ENCODE measurements at regions not wholly inside any gene's neighbourhood (a gene's known extent, or its start where the extent isn't known, plus 50 kb on each side); places are given as distances from the start of the nearest gene placed in this dataset.

DNA sequence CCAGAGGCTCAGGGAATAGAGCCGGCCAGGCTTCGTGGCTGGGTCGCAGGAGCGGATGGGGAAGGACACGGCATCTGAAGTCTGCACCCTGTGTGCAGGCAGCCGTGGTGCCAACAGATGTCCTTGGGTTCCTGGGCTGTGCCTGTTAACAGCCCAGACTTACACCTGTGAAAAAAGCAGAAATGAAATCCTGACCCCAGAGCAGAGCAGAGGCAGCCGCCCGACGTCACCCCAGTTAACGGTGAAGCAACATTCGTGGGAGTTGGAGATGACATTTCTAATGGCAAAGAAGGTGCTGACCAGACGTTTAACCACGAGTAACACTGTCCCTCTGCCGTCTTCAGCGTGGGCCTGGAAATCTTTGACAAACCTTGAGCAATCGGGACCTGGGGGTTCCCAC, 200.3 kb upstream of the DIO3 start:
- H3K4me1 ChIP-seq (ENCODE audit: insufficient read depth, low read length) = no peaks in the 10 kb centered on the region
- H3K27ac ChIP-seq (ENCODE audit: low read depth, low read length) = no peak overlapping the region
- peaks cover 18% of the 10 kb centered on the region for H3K27me3 ChIP-seq (ENCODE audit: insufficient read depth, low read length)
- H3K4me3 ChIP-seq (ENCODE audit: insufficient read depth, low read length) = no peak overlapping the region
- H4K20me1 ChIP-seq (ENCODE audit: insufficient read depth, low read length) = no peaks in the 10 kb centered on the region
- DNase-seq (ENCODE audit: insufficient read length, low spot score, missing footprints) = no peak
- H3K79me2 ChIP-seq (ENCODE audit: insufficient read depth, low read length) = no peaks in the 10 kb centered on the region
- H3K36me3 ChIP-seq (ENCODE audit: insufficient read depth, low read length) = no peaks in the 10 kb centered on the region
- no peaks in the 10 kb centered on the region for H3K9me3 ChIP-seq (ENCODE audit: low read depth, low read length)
- TF ChIP-seq CTCF (IDR thresholded peaks at IDR 0.05; ENCODE audit: extremely low read depth, low read depth, low read length) = no peak
- H2AFZ ChIP-seq (ENCODE audit: low read length) = no peak overlapping the region
- H3K4me2 ChIP-seq (ENCODE audit: insufficient read depth, low read length) = no peak overlapping the region

- H3K36me3 ChIP-seq (ENCODE audit: insufficient read depth, low read length) = no peaks in the 10 kb centered on the region
Observed at GRCh38 chr14:101361451-101362433, 199.6 kb upstream of the DIO3 start.

GRCh38 chr14:101362529-101363260, 198.6 kb upstream of the DIO3 start:
- Histone ChIP-seq H3K4me3 (ENCODE audit: insufficient read depth, low read length) (no peak overlapping the region), H3K9me3 (ENCODE audit: low read depth, low read length) (no peaks in the 10 kb centered on the region)
- DNase-seq (ENCODE audit: insufficient read length, low spot score, missing footprints) = no peak

More at GRCh38 chr14:101361451-101362433, 199.6 kb upstream of the DIO3 start:
- Histone ChIP-seq H3K27ac (ENCODE audit: low read depth, low read length) (no peak overlapping the region), H3K4me1 (ENCODE audit: insufficient read depth, low read length) (no peaks in the 10 kb centered on the region), H3K79me2 (ENCODE audit: insufficient read depth, low read length) (no peaks in the 10 kb centered on the region), H4K20me1 (ENCODE audit: insufficient read depth, low read length) (no peaks in the 10 kb centered on the region), H3K4me2 (ENCODE audit: insufficient read depth, low read length) (no peak overlapping the region), H3K4me3 (ENCODE audit: insufficient read depth, low read length) (no peak overlapping the region), H3K27me3 (ENCODE audit: insufficient read depth, low read length) (peaks cover 18% of the 10 kb centered on the region), H3K9me3 (ENCODE audit: low read depth, low read length) (no peaks in the 10 kb centered on the region), H2AFZ (ENCODE audit: low read length) (no peak overlapping the region)
- no peak for TF ChIP-seq CTCF (IDR thresholded peaks at IDR 0.05; ENCODE audit: extremely low read depth, low read depth, low read length)
- peak; percentile 58 for DNase-seq (ENCODE audit: insufficient read length, low spot score, missing footprints)

More at GRCh38 chr14:101362529-101363260, 198.6 kb upstream of the DIO3 start:
- H2AFZ ChIP-seq (ENCODE audit: low read length) = no peak overlapping the region
- H3K27ac ChIP-seq (ENCODE audit: low read depth, low read length) = no peak overlapping the region
- no peaks in the 10 kb centered on the region for H4K20me1 ChIP-seq (ENCODE audit: insufficient read depth, low read length)
- no peak for TF ChIP-seq CTCF (IDR thresholded peaks at IDR 0.05; ENCODE audit: extremely low read depth, low read depth, low read length)
- H3K79me2 ChIP-seq (ENCODE audit: insufficient read depth, low read length) = no peaks in the 10 kb centered on the region
- no peak overlapping the region for H3K4me2 ChIP-seq (ENCODE audit: insufficient read depth, low read length)
- H3K27me3 ChIP-seq (ENCODE audit: insufficient read depth, low read length) = peaks cover 21% of the 10 kb centered on the region
- H3K36me3 ChIP-seq (ENCODE audit: insufficient read depth, low read length) = no peaks in the 10 kb centered on the region
- H3K4me1 ChIP-seq (ENCODE audit: insufficient read depth, low read length) = no peaks in the 10 kb centered on the region
